GM12872 (cell line): ENCODE measurements at regions not wholly inside any gene's neighbourhood (a gene's known extent, or its start where the extent isn't known, plus 50 kb on each side); places are given as distances from the start of the nearest gene placed in this dataset.
A peak's percentile ranks its signal among the peaks of the same experiment; 100 is the strongest.

Experiments
- TF ChIP-seq, protein P1 (sequence below): IDR thresholded peaks from 3 replicates; pipeline ENCODE4 v1.5.1; 2011; ENCODE audit warnings: low read depth, mild to moderate bottlenecking, low read length, moderate library complexity; ENCODE audit not compliant: insufficient read depth

DNA sequence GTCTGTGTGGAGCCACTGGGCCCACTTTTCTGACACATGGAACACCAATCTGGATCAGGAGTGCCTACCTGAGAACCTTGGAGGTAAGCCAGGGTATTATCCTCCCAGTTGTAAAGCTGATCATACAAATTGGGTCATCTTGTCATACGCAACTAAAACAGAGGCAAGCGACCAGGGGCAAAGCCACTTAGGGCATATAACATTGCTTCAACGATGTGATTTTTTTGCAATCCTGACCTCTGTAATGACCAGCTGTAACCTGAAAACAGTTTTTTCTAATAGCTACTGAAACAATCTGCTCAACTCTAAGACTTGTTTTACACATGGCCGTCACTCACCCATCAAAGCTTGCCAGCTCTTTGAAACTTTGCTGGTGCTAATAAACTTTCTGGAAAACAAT lies 261.5 kb upstream of the AGTR2 start:
- TF ChIP-seq, protein P1, sequence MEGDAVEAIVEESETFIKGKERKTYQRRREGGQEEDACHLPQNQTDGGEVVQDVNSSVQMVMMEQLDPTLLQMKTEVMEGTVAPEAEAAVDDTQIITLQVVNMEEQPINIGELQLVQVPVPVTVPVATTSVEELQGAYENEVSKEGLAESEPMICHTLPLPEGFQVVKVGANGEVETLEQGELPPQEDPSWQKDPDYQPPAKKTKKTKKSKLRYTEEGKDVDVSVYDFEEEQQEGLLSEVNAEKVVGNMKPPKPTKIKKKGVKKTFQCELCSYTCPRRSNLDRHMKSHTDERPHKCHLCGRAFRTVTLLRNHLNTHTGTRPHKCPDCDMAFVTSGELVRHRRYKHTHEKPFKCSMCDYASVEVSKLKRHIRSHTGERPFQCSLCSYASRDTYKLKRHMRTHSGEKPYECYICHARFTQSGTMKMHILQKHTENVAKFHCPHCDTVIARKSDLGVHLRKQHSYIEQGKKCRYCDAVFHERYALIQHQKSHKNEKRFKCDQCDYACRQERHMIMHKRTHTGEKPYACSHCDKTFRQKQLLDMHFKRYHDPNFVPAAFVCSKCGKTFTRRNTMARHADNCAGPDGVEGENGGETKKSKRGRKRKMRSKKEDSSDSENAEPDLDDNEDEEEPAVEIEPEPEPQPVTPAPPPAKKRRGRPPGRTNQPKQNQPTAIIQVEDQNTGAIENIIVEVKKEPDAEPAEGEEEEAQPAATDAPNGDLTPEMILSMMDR: no peak

DNA sequence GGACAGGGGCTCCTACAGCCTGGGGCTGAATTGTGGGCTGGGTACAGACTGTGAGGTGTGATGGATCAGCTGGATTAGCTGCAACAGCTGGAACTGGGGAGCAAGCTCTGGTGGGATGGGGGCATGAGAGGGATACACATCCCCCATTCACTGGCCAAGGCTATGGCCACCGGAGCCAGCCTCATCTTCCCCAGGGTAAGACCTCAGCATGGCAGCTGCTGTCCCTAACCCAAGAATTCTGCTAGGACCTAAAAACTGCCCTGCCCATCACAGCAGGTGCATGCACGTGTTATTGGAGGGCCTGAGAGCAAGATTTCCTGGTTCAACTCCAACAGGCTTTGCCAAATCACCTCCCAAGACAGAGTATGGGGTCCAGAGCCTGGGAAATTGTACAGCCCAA lies 258.6 kb upstream of the AGTR2 start:
- TF ChIP-seq, protein P1: no peak

DNA sequence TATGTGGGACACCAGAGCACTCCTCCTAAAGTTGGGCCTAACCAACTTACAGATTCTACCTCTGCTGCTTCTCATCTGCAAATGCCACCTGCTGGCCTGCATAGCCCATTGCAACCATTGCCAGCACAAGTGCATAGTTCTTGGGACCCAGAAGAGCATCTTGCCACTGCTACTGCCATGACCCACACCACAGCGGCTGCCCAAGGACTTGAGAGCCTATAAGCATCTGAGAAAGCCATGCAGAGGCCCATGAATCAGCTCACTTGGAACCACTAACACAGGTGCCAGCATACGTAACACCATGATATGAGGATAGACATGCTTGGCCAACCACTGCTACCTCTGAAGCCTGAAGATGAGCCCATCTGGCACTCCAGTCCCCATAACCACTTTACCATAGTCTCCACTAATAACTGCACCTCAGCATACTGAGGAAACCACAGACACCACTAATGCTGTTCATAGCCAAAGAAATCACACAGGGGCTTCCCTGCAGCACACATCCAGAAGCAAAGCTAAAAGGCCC lies 258.1 kb upstream of the AGTR2 start:
- TF ChIP-seq, protein P1: peak; percentile 69

DNA sequence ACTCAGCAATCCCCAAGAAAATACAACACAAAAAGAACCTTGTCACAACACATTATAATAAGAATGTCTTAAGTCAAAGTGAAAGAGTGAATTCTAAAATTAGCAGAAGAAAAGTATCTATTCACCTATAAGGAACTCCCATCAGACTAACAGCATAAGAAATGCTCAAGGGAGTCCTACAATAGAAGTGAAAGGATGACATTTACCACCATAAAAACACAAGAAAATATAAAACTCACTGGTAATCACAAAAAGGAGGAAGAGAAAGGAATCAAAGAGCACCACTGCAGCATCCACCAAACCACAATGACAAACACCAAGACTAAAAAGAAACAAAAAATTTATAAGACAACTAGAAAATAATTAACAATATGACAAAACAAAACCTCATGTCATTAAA lies 257.0 kb upstream of the AGTR2 start:
- TF ChIP-seq, protein P1: no peak

DNA sequence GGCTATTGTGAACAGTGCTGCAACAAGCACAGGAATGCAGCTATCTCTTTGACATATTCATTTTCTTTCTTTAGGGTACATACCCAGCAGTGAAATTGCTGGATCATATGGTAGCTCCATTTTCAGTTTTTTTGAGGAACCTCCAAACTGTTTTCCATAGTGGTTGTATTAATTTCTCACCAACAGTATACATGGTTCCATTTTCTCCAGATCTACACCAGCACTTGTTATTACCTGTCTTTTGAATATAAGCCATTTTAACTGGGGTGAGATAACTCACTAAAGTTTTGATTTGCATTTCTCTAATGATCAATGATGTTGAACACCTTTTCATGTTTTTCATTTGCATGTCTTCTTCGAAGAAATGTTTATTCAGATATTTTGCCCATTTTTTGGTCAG lies 241.1 kb upstream of the AGTR2 start:
- TF ChIP-seq, protein P1: no peak

DNA sequence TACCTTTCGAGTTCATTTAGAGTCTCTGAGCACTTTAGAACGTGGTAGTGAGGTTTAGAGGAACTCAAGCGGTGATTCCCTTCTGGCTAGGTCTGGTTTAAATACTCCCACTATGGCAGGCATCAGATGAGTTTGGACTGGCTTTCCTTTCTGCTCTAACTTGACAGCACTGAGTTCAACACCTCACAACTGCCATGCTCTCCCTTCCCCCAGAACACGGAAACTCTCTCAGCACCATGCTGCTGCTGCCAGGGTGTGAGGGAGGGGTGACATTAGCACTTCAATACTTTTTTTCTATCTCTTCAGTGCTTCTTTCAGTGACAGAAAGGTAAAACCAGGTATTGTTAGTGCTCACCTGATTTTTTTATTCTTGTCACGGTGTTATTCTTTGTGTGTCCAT lies 234.5 kb upstream of the AGTR2 start:
- TF ChIP-seq, protein P1: no peak

DNA sequence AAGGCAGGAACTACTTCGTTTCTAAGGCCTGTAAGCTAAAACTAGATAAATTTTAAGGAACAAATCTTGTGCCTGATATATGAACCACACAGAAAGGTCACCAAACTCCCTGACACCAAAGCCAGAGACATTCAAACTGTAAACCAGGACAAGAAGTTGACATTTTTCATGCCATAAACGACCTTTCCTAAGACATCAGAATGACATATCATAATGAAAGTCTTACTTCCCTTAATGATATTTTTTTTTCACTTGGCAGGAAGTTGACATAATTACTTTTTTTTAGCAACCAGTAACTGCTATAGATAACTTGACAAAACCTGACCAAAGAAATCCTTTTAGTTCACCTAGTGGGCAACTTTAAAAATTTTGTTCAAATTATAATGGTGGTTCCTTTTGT lies 231.5 kb upstream of the AGTR2 start:
- TF ChIP-seq, protein P1: no peak
